RWPE1 (cell line): ENCODE measurements at regions not wholly inside any gene's neighbourhood (a gene's known extent, or its start where the extent isn't known, plus 50 kb on each side); places are given as distances from the start of the nearest gene placed in this dataset.

Source experiments
- CTCF ChIA-PET: fragments of 350-600 bp; sonication (Branson Sonifier 250); formaldehyde crosslinking; extraction: SDS; loops from one replicate; lab custom pipeline; 2021; lab: Yijun Ruan, JAX
- POLR2A ChIA-PET: fragments of 400-600 bp; formaldehyde crosslinking; extraction: SDS; loops from one replicate; lab custom pipeline; 2020; ENCODE audit warnings: antibody characterized with exemption; ENCODE audit not compliant: low non-redundant PET; lab: Yijun Ruan, JAX
- DNase-seq: peaks from one replicate; pipeline ENCODE4 v3.0.0; 2012; ENCODE audit warnings: low spot score
- H3K27ac ChIP-seq: fragments of 450-650 bp; 2 replicates; pipeline ENCODE4 v1.5.1; 2017
- TF ChIP-seq, protein P1 (sequence below): fragments of 450-650 bp; conservative IDR thresholded peaks from 2 replicates; pipeline ENCODE4 v1.5.1; 2017; ENCODE audit warnings: low read depth, mild to moderate bottlenecking

DNA sequence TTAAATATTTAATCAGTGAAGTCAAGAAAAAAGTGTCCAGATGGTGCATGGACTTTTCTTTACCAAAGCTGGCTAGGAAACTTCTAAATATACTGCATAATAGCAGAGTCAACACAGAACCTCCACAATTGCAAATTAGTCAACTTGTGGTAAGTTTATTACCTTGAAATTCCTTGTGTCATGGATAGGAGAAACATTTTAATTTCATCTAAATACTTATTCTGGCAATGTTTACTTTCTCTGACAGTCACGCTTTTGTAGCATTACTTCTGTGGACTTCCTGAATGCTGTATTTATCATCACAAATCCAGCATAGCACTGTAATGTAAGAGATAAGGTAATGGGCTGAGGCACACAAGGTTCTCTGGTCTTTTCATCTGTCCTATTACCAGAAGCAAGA is 2266.1 kb downstream of the PCDH7 start:
- ChIA-PET POLR2A (no interaction called here), CTCF (no interaction called here)
- DNase-seq: no peak
- TF ChIP-seq, protein P1, sequence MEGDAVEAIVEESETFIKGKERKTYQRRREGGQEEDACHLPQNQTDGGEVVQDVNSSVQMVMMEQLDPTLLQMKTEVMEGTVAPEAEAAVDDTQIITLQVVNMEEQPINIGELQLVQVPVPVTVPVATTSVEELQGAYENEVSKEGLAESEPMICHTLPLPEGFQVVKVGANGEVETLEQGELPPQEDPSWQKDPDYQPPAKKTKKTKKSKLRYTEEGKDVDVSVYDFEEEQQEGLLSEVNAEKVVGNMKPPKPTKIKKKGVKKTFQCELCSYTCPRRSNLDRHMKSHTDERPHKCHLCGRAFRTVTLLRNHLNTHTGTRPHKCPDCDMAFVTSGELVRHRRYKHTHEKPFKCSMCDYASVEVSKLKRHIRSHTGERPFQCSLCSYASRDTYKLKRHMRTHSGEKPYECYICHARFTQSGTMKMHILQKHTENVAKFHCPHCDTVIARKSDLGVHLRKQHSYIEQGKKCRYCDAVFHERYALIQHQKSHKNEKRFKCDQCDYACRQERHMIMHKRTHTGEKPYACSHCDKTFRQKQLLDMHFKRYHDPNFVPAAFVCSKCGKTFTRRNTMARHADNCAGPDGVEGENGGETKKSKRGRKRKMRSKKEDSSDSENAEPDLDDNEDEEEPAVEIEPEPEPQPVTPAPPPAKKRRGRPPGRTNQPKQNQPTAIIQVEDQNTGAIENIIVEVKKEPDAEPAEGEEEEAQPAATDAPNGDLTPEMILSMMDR: no peak
- H3K27ac ChIP-seq: no peak overlapping the region

DNA sequence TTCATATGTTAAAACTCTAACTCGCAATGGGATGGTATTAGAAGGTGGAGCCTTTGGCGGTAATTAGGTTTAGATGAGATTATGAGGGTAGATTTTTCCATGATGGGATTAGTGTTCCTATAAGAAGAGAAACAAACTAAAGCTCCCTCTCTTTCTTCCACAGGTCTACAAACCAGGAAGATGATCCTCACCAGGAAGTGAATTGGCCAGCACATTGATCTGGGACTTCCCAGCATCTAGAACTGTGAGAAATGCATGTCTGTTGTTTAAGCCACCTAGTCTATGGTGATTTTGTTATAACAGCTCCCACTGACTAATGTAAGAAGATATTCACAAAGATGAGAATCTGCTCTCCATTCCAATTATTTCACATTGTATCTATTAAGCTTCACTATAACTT is 2266.9 kb downstream of the PCDH7 start:
- CTCF ChIA-PET: no interaction called here
- no peak overlapping the region for H3K27ac ChIP-seq
- TF ChIP-seq, protein P1: no peak
- no peak for DNase-seq
- POLR2A ChIA-PET: no interaction called here

DNA sequence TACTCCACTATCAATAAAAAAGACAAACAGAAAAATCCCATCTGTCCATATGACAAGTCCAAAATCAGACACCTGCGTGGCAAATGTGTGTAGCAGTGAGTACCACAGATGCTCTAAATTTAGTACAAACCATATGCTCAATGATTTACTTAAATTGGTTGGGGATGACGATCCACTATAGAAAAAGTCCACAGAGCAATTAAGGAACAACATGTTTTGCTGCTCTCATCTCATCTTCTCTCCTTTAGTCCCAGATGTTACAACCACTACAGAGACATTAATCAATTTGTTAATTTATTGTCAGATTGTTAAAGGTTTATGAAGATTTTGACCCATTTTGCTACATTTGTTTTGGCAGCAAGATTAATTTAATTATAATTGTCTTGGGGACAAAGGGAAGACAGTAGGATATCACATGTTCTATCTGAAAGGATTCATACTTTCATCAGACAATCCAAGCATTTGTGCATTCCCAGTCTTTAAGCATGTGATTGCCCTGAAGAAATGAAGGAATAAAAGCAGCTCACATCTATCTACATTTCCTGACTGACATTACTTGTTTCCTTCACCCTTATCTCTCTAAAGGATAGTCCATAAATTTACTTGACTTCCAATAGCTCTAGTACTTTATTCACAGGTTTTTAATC is 2268.1 kb downstream of the PCDH7 start:
- H3K27ac ChIP-seq: no peak overlapping the region
- ChIA-PET POLR2A (no interaction called here), CTCF (no interaction called here)
- TF ChIP-seq, protein P1: no peak
- no peak for DNase-seq

DNA sequence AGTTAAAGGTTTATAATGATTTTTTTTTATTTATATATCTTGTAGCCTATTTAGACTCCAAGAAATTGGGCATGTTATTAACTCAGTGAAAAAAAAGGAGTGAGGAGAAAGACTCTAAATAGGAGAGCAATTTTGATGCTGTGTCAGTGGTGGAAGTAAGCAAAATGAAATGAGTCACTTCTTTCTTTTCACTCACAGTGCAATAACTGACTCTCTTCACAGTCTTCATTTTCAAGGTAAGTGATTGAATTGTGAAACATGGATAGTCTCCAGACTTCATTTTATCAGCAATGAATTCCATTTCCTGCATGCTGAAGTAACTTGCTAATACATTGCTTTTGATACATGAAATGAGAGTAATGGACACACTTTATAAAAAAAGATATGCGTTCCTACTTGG is 2271.5 kb downstream of the PCDH7 start:
- CTCF ChIA-PET: no interaction called here
- DNase-seq: no peak
- TF ChIP-seq, protein P1: no peak
- POLR2A ChIA-PET: no interaction called here
- H3K27ac ChIP-seq: no peak overlapping the region

DNA sequence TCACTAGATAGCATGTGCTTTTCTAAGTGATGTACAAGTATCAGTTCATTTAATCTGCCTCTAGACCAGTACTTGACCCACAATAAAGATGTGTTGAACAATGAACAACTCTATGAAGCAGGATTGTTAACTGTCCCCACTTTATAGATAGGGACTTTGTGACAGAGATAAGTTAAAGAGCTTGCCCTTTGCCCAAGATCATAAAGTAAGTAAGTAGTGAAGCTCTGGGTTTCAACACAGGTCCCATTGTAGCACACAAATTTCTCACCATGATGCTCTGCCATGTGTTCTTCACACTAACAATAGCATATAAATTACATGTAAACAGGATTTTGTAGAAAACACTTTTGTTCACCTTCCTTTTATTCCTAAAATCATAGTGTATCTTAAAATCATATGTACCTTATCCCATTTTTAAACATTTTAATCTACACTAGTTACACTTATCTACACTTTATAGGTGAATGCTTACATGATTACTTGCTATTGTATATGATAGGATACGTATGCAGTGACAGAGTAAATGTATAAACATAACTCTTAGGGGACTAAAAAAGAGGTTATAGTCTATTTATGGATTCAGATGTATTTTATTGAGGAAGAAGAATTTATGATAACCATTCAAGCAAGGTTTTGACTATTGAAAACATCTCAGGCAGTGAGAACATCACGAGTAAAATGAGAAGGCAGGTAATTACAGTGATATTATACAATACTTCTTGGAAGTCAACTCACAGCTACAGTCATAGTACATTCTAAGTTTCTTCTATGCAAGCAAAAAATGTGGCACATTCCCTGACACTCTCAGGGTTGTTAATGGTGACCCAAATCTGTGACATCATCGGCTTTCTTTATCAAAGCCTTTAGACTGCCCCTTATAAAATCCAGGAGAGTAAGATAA is 2275.1 kb downstream of the PCDH7 start:
- no peak for DNase-seq
- H3K27ac ChIP-seq: no peak overlapping the region
- TF ChIP-seq, protein P1: no peak
- ChIA-PET POLR2A (no interaction called here), CTCF (no interaction called here)

DNA sequence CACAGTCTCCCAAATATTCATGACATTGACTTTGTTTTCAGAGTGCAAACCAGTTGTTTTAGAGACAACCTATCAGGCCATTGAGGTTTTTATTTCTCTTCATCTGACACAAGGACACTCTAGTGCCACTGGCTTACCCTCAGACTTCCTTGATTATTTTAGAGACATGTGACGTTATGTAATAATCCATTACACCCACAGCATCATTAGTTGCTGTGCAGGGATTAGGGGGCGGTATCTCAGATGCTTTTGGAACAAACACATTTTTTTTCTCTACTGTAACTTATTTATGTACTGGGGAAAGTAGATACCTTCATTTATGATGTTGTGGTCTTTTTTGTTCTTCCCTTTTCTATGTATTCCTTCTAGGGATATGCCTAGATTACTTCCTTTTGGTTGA is 2293.1 kb downstream of the PCDH7 start:
- no peak overlapping the region for H3K27ac ChIP-seq
- no peak for DNase-seq
- POLR2A ChIA-PET: no interaction called here
- TF ChIP-seq, protein P1: no peak
- CTCF ChIA-PET: no interaction called here
